ENCODE measurements at regions not wholly inside any gene's neighbourhood (a gene's known extent, or its start where the extent isn't known, plus 50 kb on each side); places are given as distances from the start of the nearest gene placed in this dataset.

- H3K9me3 ChIP-seq (ENCODE audit: control extremely low read depth in 1 of 5, control insufficient read depth in 4 of 5, insufficient read depth in 2 of 5, low read depth in 1 of 5, low read length in 4 of 5), result no peaks in the 10 kb centered on the region
- no peaks in the 10 kb centered on the region for H3K27me3 ChIP-seq (replicated peaks in 2 of 5; ENCODE audit: control insufficient read depth in 4 of 5, insufficient read depth in 5 of 5, low read length in 4 of 5)
- 100% methylated on average over 1 of the region's 4 CpGs for WGBS (ENCODE audit: insufficient coverage)
- DNase-seq, result no peak
- no peaks in the 10 kb centered on the region for H3K36me3 ChIP-seq (ENCODE audit: control insufficient read depth in 4 of 4, insufficient read depth in 4 of 4, low read length in 3 of 4)
- no peak overlapping the region for H3K27ac ChIP-seq (ENCODE audit: insufficient read depth in 1 of 2, low read depth in 1 of 2, low read length in 2 of 2, poor library complexity in 1 of 2, severe bottlenecking in 2 of 2)
- POLR2A ChIA-PET, result no interaction called here
- H3K4me3 ChIP-seq (ENCODE audit: control insufficient read depth in 1 of 7, extremely low read depth in 1 of 7, insufficient read depth in 4 of 7, low read depth in 2 of 7, low read length in 6 of 7), result no peak overlapping the region
- CTCF ChIA-PET, result no interaction called here
- peaks cover 0 to 9% (median 3%) of the 10 kb centered on the region in 4 experiments for H3K4me1 ChIP-seq (ENCODE audit: control extremely low read depth in 1 of 4, control insufficient read depth in 4 of 4, insufficient read depth in 4 of 4, low read length in 3 of 4)
These were observed 294.7 kb downstream of the SOX2 start for GRCh38 chr3:182006431-182006830.

- no peaks in the 10 kb centered on the region for H3K27me3 ChIP-seq (replicated peaks in 2 of 5; ENCODE audit: control insufficient read depth in 4 of 5, insufficient read depth in 5 of 5, low read length in 4 of 5)
- no peak overlapping the region for H3K27ac ChIP-seq (ENCODE audit: insufficient read depth in 1 of 2, low read depth in 1 of 2, low read length in 2 of 2, poor library complexity in 1 of 2, severe bottlenecking in 2 of 2)
- ChIA-PET CTCF (no interaction called here), POLR2A (no interaction called here)
- H3K4me3 ChIP-seq (ENCODE audit: control insufficient read depth in 1 of 7, extremely low read depth in 1 of 7, insufficient read depth in 4 of 7, low read depth in 2 of 7, low read length in 6 of 7), result no peak overlapping the region
- H3K4me1 ChIP-seq (ENCODE audit: control extremely low read depth in 1 of 4, control insufficient read depth in 4 of 4, insufficient read depth in 4 of 4, low read length in 3 of 4), result peaks cover 0 to 9% (median 3%) of the 10 kb centered on the region in 4 experiments
- 100% methylated on average over 1 of the region's 5 CpGs for WGBS (ENCODE audit: insufficient coverage)
- no peak for DNase-seq
- H3K9me3 ChIP-seq (ENCODE audit: control extremely low read depth in 1 of 5, control insufficient read depth in 4 of 5, insufficient read depth in 2 of 5, low read depth in 1 of 5, low read length in 4 of 5), result no peaks in the 10 kb centered on the region
- no peaks in the 10 kb centered on the region for H3K36me3 ChIP-seq (ENCODE audit: control insufficient read depth in 4 of 4, insufficient read depth in 4 of 4, low read length in 3 of 4)
These were observed 295.7 kb downstream of the SOX2 start for GRCh38 chr3:182007441-182007840.

GRCh38 chr3:182018361-182018760, 306.6 kb downstream of the SOX2 start:
- DNase-seq, result no peak
- Histone ChIP-seq H3K9me3 (ENCODE audit: control extremely low read depth in 1 of 5, control insufficient read depth in 4 of 5, insufficient read depth in 2 of 5, low read depth in 1 of 5, low read length in 4 of 5) (no peaks in the 10 kb centered on the region), H3K36me3 (ENCODE audit: control insufficient read depth in 4 of 4, insufficient read depth in 4 of 4, low read length in 3 of 4) (no peaks in the 10 kb centered on the region), H3K4me1 (ENCODE audit: control extremely low read depth in 1 of 4, control insufficient read depth in 4 of 4, insufficient read depth in 4 of 4, low read length in 3 of 4) (no peaks in the 10 kb centered on the region), H3K27ac (ENCODE audit: insufficient read depth in 1 of 2, low read depth in 1 of 2, low read length in 2 of 2, poor library complexity in 1 of 2, severe bottlenecking in 2 of 2) (no peak overlapping the region), H3K4me3 (ENCODE audit: control insufficient read depth in 1 of 7, extremely low read depth in 1 of 7, insufficient read depth in 4 of 7, low read depth in 2 of 7, low read length in 6 of 7) (no peak overlapping the region), H3K27me3 (replicated peaks in 2 of 5; ENCODE audit: control insufficient read depth in 4 of 5, insufficient read depth in 5 of 5, low read length in 4 of 5) (no peaks in the 10 kb centered on the region)
- ChIA-PET CTCF (no interaction called here), POLR2A (no interaction called here)
- 100% methylated on average over 2 of the region's 2 CpGs for WGBS (ENCODE audit: insufficient coverage)

- no peaks in the 10 kb centered on the region for H3K4me1 ChIP-seq (ENCODE audit: control extremely low read depth in 1 of 4, control insufficient read depth in 4 of 4, insufficient read depth in 4 of 4, low read length in 3 of 4)
- DNase-seq, result no peak
- ChIA-PET POLR2A (no interaction called here), CTCF (no interaction called here)
- H3K9me3 ChIP-seq (ENCODE audit: control extremely low read depth in 1 of 5, control insufficient read depth in 4 of 5, insufficient read depth in 2 of 5, low read depth in 1 of 5, low read length in 4 of 5), result no peaks in the 10 kb centered on the region
- H3K27me3 ChIP-seq (replicated peaks in 2 of 5; ENCODE audit: control insufficient read depth in 4 of 5, insufficient read depth in 5 of 5, low read length in 4 of 5), result no peaks in the 10 kb centered on the region
- H3K4me3 ChIP-seq (ENCODE audit: control insufficient read depth in 1 of 7, extremely low read depth in 1 of 7, insufficient read depth in 4 of 7, low read depth in 2 of 7, low read length in 6 of 7), result no peak overlapping the region
- H3K27ac ChIP-seq (ENCODE audit: insufficient read depth in 1 of 2, low read depth in 1 of 2, low read length in 2 of 2, poor library complexity in 1 of 2, severe bottlenecking in 2 of 2), result no peak overlapping the region
- no CpG with 5 or more reads among the region's 1 CpG for WGBS (ENCODE audit: insufficient coverage)
- H3K36me3 ChIP-seq (ENCODE audit: control insufficient read depth in 4 of 4, insufficient read depth in 4 of 4, low read length in 3 of 4), result no peaks in the 10 kb centered on the region
These were observed 308.2 kb downstream of the SOX2 start for GRCh38 chr3:182019926-182020325.

- Histone ChIP-seq H3K27me3 (replicated peaks in 2 of 5; ENCODE audit: control insufficient read depth in 4 of 5, insufficient read depth in 5 of 5, low read length in 4 of 5) (no peaks in the 10 kb centered on the region), H3K36me3 (ENCODE audit: control insufficient read depth in 4 of 4, insufficient read depth in 4 of 4, low read length in 3 of 4) (no peaks in the 10 kb centered on the region), H3K4me3 (ENCODE audit: control insufficient read depth in 1 of 7, extremely low read depth in 1 of 7, insufficient read depth in 4 of 7, low read depth in 2 of 7, low read length in 6 of 7) (no peak overlapping the region), H3K9me3 (ENCODE audit: control extremely low read depth in 1 of 5, control insufficient read depth in 4 of 5, insufficient read depth in 2 of 5, low read depth in 1 of 5, low read length in 4 of 5) (peaks cover 0 to 3% (median 0%) of the 10 kb centered on the region in 5 experiments), H3K27ac (ENCODE audit: insufficient read depth in 1 of 2, low read depth in 1 of 2, low read length in 2 of 2, poor library complexity in 1 of 2, severe bottlenecking in 2 of 2) (no peak overlapping the region), H3K4me1 (ENCODE audit: control extremely low read depth in 1 of 4, control insufficient read depth in 4 of 4, insufficient read depth in 4 of 4, low read length in 3 of 4) (no peaks in the 10 kb centered on the region)
- ChIA-PET CTCF (no interaction called here), POLR2A (no interaction called here)
- no peak for DNase-seq
- 79% methylated on average over 2 of the region's 2 CpGs for WGBS (ENCODE audit: insufficient coverage)
These were observed 312.1 kb downstream of the SOX2 start for GRCh38 chr3:182023843-182024242.

- Histone ChIP-seq H3K36me3 (ENCODE audit: control insufficient read depth in 4 of 4, insufficient read depth in 4 of 4, low read length in 3 of 4) (no peaks in the 10 kb centered on the region), H3K4me1 (ENCODE audit: control extremely low read depth in 1 of 4, control insufficient read depth in 4 of 4, insufficient read depth in 4 of 4, low read length in 3 of 4) (no peaks in the 10 kb centered on the region), H3K27me3 (replicated peaks in 2 of 5; ENCODE audit: control insufficient read depth in 4 of 5, insufficient read depth in 5 of 5, low read length in 4 of 5) (no peaks in the 10 kb centered on the region), H3K9me3 (ENCODE audit: control extremely low read depth in 1 of 5, control insufficient read depth in 4 of 5, insufficient read depth in 2 of 5, low read depth in 1 of 5, low read length in 4 of 5) (peaks cover 0 to 3% (median 0%) of the 10 kb centered on the region in 5 experiments), H3K27ac (ENCODE audit: insufficient read depth in 1 of 2, low read depth in 1 of 2, low read length in 2 of 2, poor library complexity in 1 of 2, severe bottlenecking in 2 of 2) (no peak overlapping the region), H3K4me3 (ENCODE audit: control insufficient read depth in 1 of 7, extremely low read depth in 1 of 7, insufficient read depth in 4 of 7, low read depth in 2 of 7, low read length in 6 of 7) (no peak overlapping the region)
- ChIA-PET CTCF (no interaction called here), POLR2A (no interaction called here)
- WGBS (ENCODE audit: insufficient coverage), result no CpG with 5 or more reads among the region's 1 CpG
- DNase-seq, result no peak
These were observed 315.6 kb downstream of the SOX2 start for GRCh38 chr3:182027366-182027765.

GRCh38 chr3:182028081-182028480, 316.4 kb downstream of the SOX2 start:
- WGBS (ENCODE audit: insufficient coverage), result 100% methylated on average over 3 of the region's 3 CpGs
- CTCF ChIA-PET, result no interaction called here

More at GRCh38 chr3:182028081-182028480, 316.4 kb downstream of the SOX2 start:
- no peaks in the 10 kb centered on the region for H3K27me3 ChIP-seq (replicated peaks in 2 of 5; ENCODE audit: control insufficient read depth in 4 of 5, insufficient read depth in 5 of 5, low read length in 4 of 5)
- no peaks in the 10 kb centered on the region for H3K36me3 ChIP-seq (ENCODE audit: control insufficient read depth in 4 of 4, insufficient read depth in 4 of 4, low read length in 3 of 4)
- no peak overlapping the region for H3K27ac ChIP-seq (ENCODE audit: insufficient read depth in 1 of 2, low read depth in 1 of 2, low read length in 2 of 2, poor library complexity in 1 of 2, severe bottlenecking in 2 of 2)
- peaks cover 0 to 3% (median 0%) of the 10 kb centered on the region in 5 experiments for H3K9me3 ChIP-seq (ENCODE audit: control extremely low read depth in 1 of 5, control insufficient read depth in 4 of 5, insufficient read depth in 2 of 5, low read depth in 1 of 5, low read length in 4 of 5)
- POLR2A ChIA-PET, result no interaction called here
- no peak overlapping the region for H3K4me3 ChIP-seq (ENCODE audit: control insufficient read depth in 1 of 7, extremely low read depth in 1 of 7, insufficient read depth in 4 of 7, low read depth in 2 of 7, low read length in 6 of 7)
- DNase-seq, result no peak
- no peaks in the 10 kb centered on the region for H3K4me1 ChIP-seq (ENCODE audit: control extremely low read depth in 1 of 4, control insufficient read depth in 4 of 4, insufficient read depth in 4 of 4, low read length in 3 of 4)

Measured in common myeloid progenitor, CD34-positive (primary cell).